Left colon (tissue), 2 donors: ENCODE measurements at regions not wholly inside any gene's neighbourhood (a gene's known extent, or its start where the extent isn't known, plus 50 kb on each side); places are given as distances from the start of the nearest gene placed in this dataset.

Experiments
- ATAC-seq: fragments of 200-7000 bp; cut with Tn5 transposase; one replicate; pipeline ENCODE4 v1.9.1; 2020; ENCODE audit warnings: mild to moderate bottlenecking, moderate library complexity
- DNase-seq, 2 donors: peaks; one replicate each; pipeline ENCODE4 v3.0.0-alpha.2; 2020
- intact Hi-C, 2 donors: fragments of 100-400 bp; cut with DNase I in 1 of 2; cut with micrococcal nuclease in 1 of 2; formaldehyde crosslinking; loops; one replicate each; pipeline versions ENCODE4 v1.11.2 to v1.14.0; 2022; cut with DNase I, micrococcal nuclease
- donor health status: DM: no; HTN: no; CAD: no.
- donor health status: DM: yes; HTN: yes; CAD: no.

GRCh38 chr5:107295914-107296313, 374.8 kb downstream of the EFNA5 start:
- DNase-seq (no peak), ATAC-seq (no peak)
- intact Hi-C loops, result no loop called here

GRCh38 chr5:107294669-107295068, 376.1 kb downstream of the EFNA5 start:
- no peak for DNase-seq
- intact Hi-C loops, result no loop called here
- no peak for ATAC-seq

- DNase-seq (no peak), ATAC-seq (no peak)
- intact Hi-C loops, result no loop called here
These were observed 376.6 kb downstream of the EFNA5 start for GRCh38 chr5:107294211-107294550.

- DNase-seq (no peak), ATAC-seq (no peak)
- intact Hi-C loops, result no loop called here
These were observed 377.1 kb downstream of the EFNA5 start for GRCh38 chr5:107293541-107294210.

GRCh38 chr5:107291866-107292265, 378.9 kb downstream of the EFNA5 start:
- ATAC-seq, result no peak
- intact Hi-C loops, result no loop called here
- DNase-seq, result no peak

- intact Hi-C loops, result no loop called here
- DNase-seq, result no peak
- no peak for ATAC-seq
These were observed 379.8 kb downstream of the EFNA5 start for GRCh38 chr5:107290780-107291398.

- DNase-seq (no peak), ATAC-seq (no peak)
- intact Hi-C loops, result no loop called here
These were observed 381.6 kb downstream of the EFNA5 start for GRCh38 chr5:107289030-107289714.

GRCh38 chr5:107286447-107287098, 384.2 kb downstream of the EFNA5 start:
- no peak for ATAC-seq
- no peak for DNase-seq
- intact Hi-C loops, result no loop called here

- intact Hi-C loops, result no loop called here
- DNase-seq (no peak), ATAC-seq (no peak)
These were observed 385.0 kb downstream of the EFNA5 start for GRCh38 chr5:107285772-107286171.

- ATAC-seq, result no peak
These were observed 385.8 kb downstream of the EFNA5 start for GRCh38 chr5:107284822-107285525.

GRCh38 chr5:107282061-107282460, 388.7 kb downstream of the EFNA5 start:
- intact Hi-C loops, result no loop called here
- DNase-seq, result no peak
- ATAC-seq, result no peak

More at GRCh38 chr5:107284822-107285525, 385.8 kb downstream of the EFNA5 start:
- intact Hi-C loops, result no loop called here
- DNase-seq, result no peak

- DNase-seq, result no peak
- no peak for ATAC-seq
- intact Hi-C loops, result no loop called here
These were observed 392.0 kb downstream of the EFNA5 start for GRCh38 chr5:107278774-107279173.

- intact Hi-C loops, result no loop called here
- DNase-seq, result no peak
- no peak for ATAC-seq
These were observed 393.1 kb downstream of the EFNA5 start for GRCh38 chr5:107277485-107278125.

- intact Hi-C loops, result no loop called here
These were observed 395.4 kb downstream of the EFNA5 start for GRCh38 chr5:107275333-107275732.

GRCh38 chr5:107274571-107274970, 396.2 kb downstream of the EFNA5 start:
- DNase-seq (no peak), ATAC-seq (no peak)
- intact Hi-C loops, result no loop called here

More at GRCh38 chr5:107275333-107275732, 395.4 kb downstream of the EFNA5 start:
- DNase-seq (no peak), ATAC-seq (no peak)

GRCh38 chr5:107272954-107273353, 397.8 kb downstream of the EFNA5 start:
- intact Hi-C loops, result no loop called here
- ATAC-seq (no peak), DNase-seq (no peak)

GRCh38 chr5:107272509-107272908, 398.2 kb downstream of the EFNA5 start:
- no peak for ATAC-seq
- intact Hi-C loops, result no loop called here
- DNase-seq, result no peak

- DNase-seq (no peak), ATAC-seq (no peak)
- intact Hi-C loops, result no loop called here
These were observed 398.9 kb downstream of the EFNA5 start for GRCh38 chr5:107271682-107272350.
